Stomach (tissue), 4 donors: ENCODE measurements at regions not wholly inside any gene's neighbourhood (a gene's known extent, or its start where the extent isn't known, plus 50 kb on each side); places are given as distances from the start of the nearest gene placed in this dataset.

Source experiments
- CTCF ChIP-seq, 7 experiments: fragments of 450-650 bp in 4 of 7; fragments of 200-600 bp in 3 of 7; sonication (generic) in 3 of 7; IDR thresholded peaks; one replicate each; pipeline ENCODE4 v1.5.1; 2016 to 2019; ENCODE audit warnings: antibody characterized with exemption in 7 of 7, control low read depth in 2 of 7, mild to moderate bottlenecking in 1 of 7
- EP300 ChIP-seq: sonication (generic); formaldehyde crosslinking; IDR thresholded peaks from one replicate; pipeline ENCODE4 v1.6.1; 2017; ENCODE audit warnings: antibody characterized with exemption
- POLR2A ChIP-seq, 4 donors: fragments of 450-650 bp; IDR thresholded peaks; one replicate each; pipeline ENCODE4 v1.6.1; 2016; ENCODE audit warnings: antibody characterized with exemption in 4 of 4, control low read depth in 2 of 4, mild to moderate bottlenecking in 1 of 4, moderate library complexity in 1 of 4
- POLR2AphosphoS5 ChIP-seq, 3 donors: sonication (generic); formaldehyde crosslinking; IDR thresholded peaks; one replicate each; pipeline ENCODE4 v1.6.1; 2016; ENCODE audit warnings: antibody characterized with exemption in 3 of 3

GRCh38 chr6:164377348-164377918 is 932.0 kb downstream of the C6orf118 start:
- no peak for TF ChIP-seq POLR2A (IDR thresholded peaks at IDR 0.05)
- no peak for TF ChIP-seq EP300
- TF ChIP-seq CTCF (IDR thresholded peaks at IDR 0.05), result no peak
- TF ChIP-seq POLR2AphosphoS5 (IDR thresholded peaks at IDR 0.05), result no peak
